Fibroblast of the aortic adventitia (primary cell): ENCODE measurements at regions not wholly inside any gene's neighbourhood (a gene's known extent, or its start where the extent isn't known, plus 50 kb on each side); places are given as distances from the start of the nearest gene placed in this dataset.
A peak's percentile ranks its signal among the peaks of the same experiment; 100 is the strongest.
"Not testable (repeated sequence)": the region's sequence is repeated elsewhere in the genome, so short reads cannot be mapped to it uniquely, and the experiment has no call there.

Source experiments
- DNase-seq: peaks from one replicate; pipeline ENCODE4 v3.0.0-alpha.2; 2010; ENCODE audit warnings: low read depth
- H3K4me3 ChIP-seq: 2 replicates; pipeline ENCODE4 v1.5.1; 2011; ENCODE audit warnings: low read depth, mild to moderate bottlenecking, control low read depth, low read length, moderate library complexity
- TF ChIP-seq, protein P1 (sequence below): IDR thresholded peaks from 2 replicates; pipeline ENCODE4 v1.5.1; 2011; ENCODE audit warnings: mild to moderate bottlenecking, low read length, control low read depth, inconsistent platforms; ENCODE audit not compliant: insufficient read depth

- H3K4me3 ChIP-seq: no peak overlapping the region
- TF ChIP-seq, protein P1, sequence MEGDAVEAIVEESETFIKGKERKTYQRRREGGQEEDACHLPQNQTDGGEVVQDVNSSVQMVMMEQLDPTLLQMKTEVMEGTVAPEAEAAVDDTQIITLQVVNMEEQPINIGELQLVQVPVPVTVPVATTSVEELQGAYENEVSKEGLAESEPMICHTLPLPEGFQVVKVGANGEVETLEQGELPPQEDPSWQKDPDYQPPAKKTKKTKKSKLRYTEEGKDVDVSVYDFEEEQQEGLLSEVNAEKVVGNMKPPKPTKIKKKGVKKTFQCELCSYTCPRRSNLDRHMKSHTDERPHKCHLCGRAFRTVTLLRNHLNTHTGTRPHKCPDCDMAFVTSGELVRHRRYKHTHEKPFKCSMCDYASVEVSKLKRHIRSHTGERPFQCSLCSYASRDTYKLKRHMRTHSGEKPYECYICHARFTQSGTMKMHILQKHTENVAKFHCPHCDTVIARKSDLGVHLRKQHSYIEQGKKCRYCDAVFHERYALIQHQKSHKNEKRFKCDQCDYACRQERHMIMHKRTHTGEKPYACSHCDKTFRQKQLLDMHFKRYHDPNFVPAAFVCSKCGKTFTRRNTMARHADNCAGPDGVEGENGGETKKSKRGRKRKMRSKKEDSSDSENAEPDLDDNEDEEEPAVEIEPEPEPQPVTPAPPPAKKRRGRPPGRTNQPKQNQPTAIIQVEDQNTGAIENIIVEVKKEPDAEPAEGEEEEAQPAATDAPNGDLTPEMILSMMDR: no peak
- DNase-seq: no peak
These were observed 54.4 kb downstream of the PRR18 start for GRCh38 chr6:166253778-166254204.

GRCh38 chr6:166253281-166253681 is 54.9 kb downstream of the PRR18 start:
- H3K4me3 ChIP-seq: peak overlapping the region; percentile 37
- DNase-seq: no peak

GRCh38 chr6:166252601-166253000 is 55.6 kb downstream of the PRR18 start:
- TF ChIP-seq, protein P1: no peak
- no peak for DNase-seq
- H3K4me3 ChIP-seq: no peak overlapping the region

More at GRCh38 chr6:166253281-166253681, 54.9 kb downstream of the PRR18 start:
- TF ChIP-seq, protein P1: no peak

- TF ChIP-seq, protein P1: no peak
- DNase-seq: no peak
- no peak overlapping the region for H3K4me3 ChIP-seq
These were observed 56.5 kb downstream of the PRR18 start for GRCh38 chr6:166251655-166252054.

- no peak for DNase-seq
- TF ChIP-seq, protein P1: no peak
- H3K4me3 ChIP-seq: no peak overlapping the region
These were observed 57.0 kb downstream of the PRR18 start for GRCh38 chr6:166251211-166251610.

DNA sequence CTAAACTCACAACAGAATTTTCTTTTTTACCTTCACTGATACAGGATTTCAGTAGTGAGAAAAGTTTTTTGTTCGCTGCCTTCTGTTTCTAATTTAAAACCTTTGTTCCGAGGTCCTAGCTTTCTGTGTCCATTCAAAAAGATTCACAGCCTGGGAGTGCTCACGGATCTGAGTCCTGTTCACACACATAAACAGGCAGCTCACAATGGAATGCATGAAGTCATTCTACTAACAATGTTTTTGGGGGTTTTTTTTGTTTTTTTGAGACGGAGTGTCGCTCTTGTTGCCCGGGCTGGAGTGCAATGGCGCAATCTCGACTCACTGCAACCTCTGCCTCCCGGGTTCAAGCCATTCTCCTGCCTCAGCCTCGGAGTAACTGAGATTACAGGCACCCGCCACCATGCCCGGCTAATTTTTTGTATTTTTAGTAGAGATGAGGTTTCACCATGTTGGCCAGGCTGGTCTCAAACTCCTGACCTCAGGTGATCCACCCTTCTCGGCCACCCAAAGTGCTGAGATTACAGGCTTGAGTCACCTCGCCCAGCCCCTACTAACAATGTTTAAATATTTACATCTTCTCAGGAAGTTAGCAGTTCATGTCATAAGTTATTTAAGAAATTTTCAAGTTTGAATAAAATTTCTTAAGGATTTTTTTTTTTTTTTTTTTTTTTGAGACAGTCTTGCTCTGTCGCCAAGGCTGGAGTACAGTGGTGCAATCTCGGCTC is 59.0 kb downstream of the PRR18 start:
- DNase-seq, H3K4me3 ChIP-seq: not testable (repeated sequence)

- no peak for DNase-seq
- no peak overlapping the region for H3K4me3 ChIP-seq
- TF ChIP-seq, protein P1: no peak
These were observed 63.0 kb downstream of the PRR18 start for GRCh38 chr6:166245148-166245547.
